ENCODE measurements at regions not wholly inside any gene's neighbourhood (a gene's known extent, or its start where the extent isn't known, plus 50 kb on each side); places are given as distances from the start of the nearest gene placed in this dataset.

- TF ChIP-seq MLLT1 (IDR thresholded peaks at IDR 0.05) (no peak), ZNF274 (IDR thresholded peaks at IDR 0.05; ENCODE audit: insufficient read depth, insufficient read length) (no peak), ZNF384 (IDR thresholded peaks at IDR 0.05; ENCODE audit: borderline replicate concordance, low read depth, low read length) (no peak), ELK1 (IDR thresholded peaks at IDR 0.05; ENCODE audit: low read depth, low read length) (no peak), CREB1 (IDR thresholded peaks at IDR 0.05; ENCODE audit: low read depth) (no peak), RELA (IDR thresholded peaks at IDR 0.05; ENCODE audit: borderline replicate concordance, partially characterized antibody) (no peak), SREBF2 (IDR thresholded peaks at IDR 0.05; ENCODE audit: low read length) (no peak), EP300 (IDR thresholded peaks at IDR 0.05; ENCODE audit: borderline replicate concordance in 1 of 2, control insufficient read depth in 1 of 2, low read depth in 2 of 2, low read length in 2 of 2) (no peak), ZZZ3 (IDR thresholded peaks at IDR 0.05; ENCODE audit: control insufficient read depth, insufficient read length, low read depth) (no peak), POLR2AphosphoS5 (IDR thresholded peaks at IDR 0.05; ENCODE audit: low read length) (no peak)
Observed at GRCh38 chr12:67442896-67443295, 173.7 kb downstream of the CAND1 start (continued).

GRCh38 chr12:67444542-67444941, 175.4 kb downstream of the CAND1 start:
- in situ Hi-C loops (cut with MboI) = loop anchor here (10.0 kb wide), 1 partner anchor 500 kb away; no protein-coding TSS in a partner anchor
- ChIA-PET POLR2A (no interaction called here), SMC1A (ENCODE audit: uncharacterized antibody, unreplicated experiment) (interaction anchor here (0.7 to 1.0 kb wide), 3 partner anchors 73 to 89 kb away, joined by 3 to 4 read pairs (median 3); no protein-coding TSS in a partner anchor), RAD21 (ENCODE audit: unreplicated experiment) (interaction anchor here (1.1 kb wide), 1 partner anchor 498 kb away, joined by 3 read pairs; no protein-coding TSS in a partner anchor), CTCF (interaction anchor here (0.6 to 6.6 kb wide), 2 partner anchors 89 to 465 kb away, joined by 3 to 46 read pairs; no protein-coding TSS in a partner anchor)
- no peak for FAIRE-seq
- Histone ChIP-seq H3K9me3 (replicated peaks; ENCODE audit: control insufficient read depth, insufficient read depth, low read length) (peaks cover 3% of the 10 kb centered on the region; the same call in 1 of the 3 replicates), H2AFZ (ENCODE audit: control insufficient read depth, low read depth, low read length) (no peak overlapping the region), H3K4me3 (no peak overlapping the region), H3K27me3 (replicated peaks in 1 of 2; ENCODE audit: control insufficient read depth in 2 of 2, insufficient read depth in 2 of 2, low read length in 1 of 2) (no peaks in the 10 kb centered on the region), H3K79me2 (ENCODE audit: control insufficient read depth, insufficient read depth, low read length) (no peaks in the 10 kb centered on the region), H3K4me2 (ENCODE audit: control insufficient read depth, insufficient read depth) (no peak overlapping the region), H4K20me1 (ENCODE audit: control insufficient read depth, insufficient read depth) (no peaks in the 10 kb centered on the region), H3K4me1 (ENCODE audit: control insufficient read depth, insufficient read depth, low read length) (peaks cover 17% of the 10 kb centered on the region), H3K36me3 (ENCODE audit: control insufficient read depth in 2 of 2, insufficient read depth in 2 of 2, low read length in 1 of 2) (no peaks in the 10 kb centered on the region), H3K9ac (ENCODE audit: control insufficient read depth, insufficient read depth, low read length) (no peak overlapping the region), H3K27ac (ENCODE audit: control insufficient read depth, insufficient read depth) (no peak overlapping the region)
- no peak for DNase-seq (ENCODE audit: low read depth, low spot score)
- no TSS peak for BruUV-seq (replicated peaks)
- 63% methylated on average over 5 of the region's 5 CpGs for WGBS (ENCODE audit: insufficient coverage, insufficient replicate concordance, low lambda C conversion rate, missing lambda C conversion rate)
- no peak for ATAC-seq
- intact Hi-C loops (cut with micrococcal nuclease; ENCODE audit: unreplicated experiment) = loop anchor here (5.0 kb wide), 1 partner anchor 282 kb away; no protein-coding TSS in a partner anchor
- TF ChIP-seq NKRF (conservative IDR thresholded peaks at IDR 0.05) (no peak), RELA (IDR thresholded peaks at IDR 0.05; ENCODE audit: borderline replicate concordance, partially characterized antibody) (no peak), PKNOX1 (IDR thresholded peaks at IDR 0.05) (no peak), CHD2 (IDR thresholded peaks at IDR 0.05; ENCODE audit: borderline replicate concordance, low read depth, low read length) (no peak), IKZF1 (conservative IDR thresholded peaks at IDR 0.05) (no peak), SIN3A (IDR thresholded peaks at IDR 0.05; ENCODE audit: low read depth, low read length) (no peak), PAX5 (IDR thresholded peaks at IDR 0.05; ENCODE audit: borderline replicate concordance, low read depth, low read length) (no peak), CREB1 (IDR thresholded peaks at IDR 0.05; ENCODE audit: low read depth) (no peak), BCL11A (IDR thresholded peaks at IDR 0.05; ENCODE audit: low read depth, low read length) (no peak), RB1 (IDR thresholded peaks at IDR 0.05; ENCODE audit: borderline replicate concordance) (no peak), MTA2 (IDR thresholded peaks at IDR 0.05; ENCODE audit: low read depth) (no peak)

Measured in GM12878 (cell line).